ENCODE measurements at regions not wholly inside any gene's neighbourhood (a gene's known extent, or its start where the extent isn't known, plus 50 kb on each side); places are given as distances from the start of the nearest gene placed in this dataset.

GRCh38 chr11:97965849-97966646 is 1054.7 kb upstream of the CNTN5 start:
- DNase-seq (ENCODE audit: low read depth in 3 of 3, low spot score in 2 of 3): no peak

GRCh38 chr11:97966901-97967300 is 1053.8 kb upstream of the CNTN5 start:
- DNase-seq (ENCODE audit: low read depth in 3 of 3, low spot score in 2 of 3): no peak

GRCh38 chr11:97968071-97968470 is 1052.7 kb upstream of the CNTN5 start:
- DNase-seq (ENCODE audit: low read depth in 3 of 3, low spot score in 2 of 3): no peak

GRCh38 chr11:97972731-97973130 is 1048.0 kb upstream of the CNTN5 start:
- DNase-seq (ENCODE audit: low read depth in 3 of 3, low spot score in 2 of 3): no peak

- DNase-seq (ENCODE audit: low read depth in 3 of 3, low spot score in 2 of 3): no peak
These were observed 1047.3 kb upstream of the CNTN5 start for GRCh38 chr11:97973352-97973857.

GRCh38 chr11:97974798-97975498 is 1045.8 kb upstream of the CNTN5 start:
- DNase-seq (ENCODE audit: low read depth in 3 of 3, low spot score in 2 of 3): no peak

- no peak for DNase-seq (ENCODE audit: low read depth in 3 of 3, low spot score in 2 of 3)
These were observed 1043.0 kb upstream of the CNTN5 start for GRCh38 chr11:97977726-97978125.

GRCh38 chr11:97979741-97980140 is 1041.0 kb upstream of the CNTN5 start:
- no peak for DNase-seq (ENCODE audit: low read depth in 3 of 3, low spot score in 2 of 3)

- DNase-seq (ENCODE audit: low read depth in 3 of 3, low spot score in 2 of 3): no peak
These were observed 1038.2 kb upstream of the CNTN5 start for GRCh38 chr11:97982512-97982911.

- DNase-seq (ENCODE audit: low read depth in 3 of 3, low spot score in 2 of 3): no peak
These were observed 1031.6 kb upstream of the CNTN5 start for GRCh38 chr11:97989121-97989520.

- no peak for DNase-seq (ENCODE audit: low read depth in 3 of 3, low spot score in 2 of 3)
These were observed 1030.4 kb upstream of the CNTN5 start for GRCh38 chr11:97990162-97990920.

GRCh38 chr11:97993562-97993961 is 1027.2 kb upstream of the CNTN5 start:
- no peak for DNase-seq (ENCODE audit: low read depth in 3 of 3, low spot score in 2 of 3)

- no peak for DNase-seq (ENCODE audit: low read depth in 3 of 3, low spot score in 2 of 3)
These were observed 1024.9 kb upstream of the CNTN5 start for GRCh38 chr11:97995874-97996273.

- DNase-seq (ENCODE audit: low read depth in 3 of 3, low spot score in 2 of 3): no peak
These were observed 1024.0 kb upstream of the CNTN5 start for GRCh38 chr11:97996762-97997161.

- DNase-seq (ENCODE audit: low read depth in 3 of 3, low spot score in 2 of 3): no peak
These were observed 1017.0 kb upstream of the CNTN5 start for GRCh38 chr11:98003606-98004371.

GRCh38 chr11:98007072-98007471 is 1013.7 kb upstream of the CNTN5 start:
- no peak for DNase-seq (ENCODE audit: low read depth in 3 of 3, low spot score in 2 of 3)

GRCh38 chr11:98027652-98028051 is 993.1 kb upstream of the CNTN5 start:
- DNase-seq (ENCODE audit: low read depth in 3 of 3, low spot score in 2 of 3): no peak

- no peak for DNase-seq (ENCODE audit: low read depth in 3 of 3, low spot score in 2 of 3)
These were observed 990.9 kb upstream of the CNTN5 start for GRCh38 chr11:98029832-98030231.

GRCh38 chr11:98036810-98037209 is 983.9 kb upstream of the CNTN5 start:
- DNase-seq (ENCODE audit: low read depth in 3 of 3, low spot score in 2 of 3): no peak

GRCh38 chr11:98040061-98040808 is 980.5 kb upstream of the CNTN5 start:
- DNase-seq (ENCODE audit: low read depth in 3 of 3, low spot score in 2 of 3): no peak
